SW480 (cell line): ENCODE measurements at regions not wholly inside any gene's neighbourhood (a gene's known extent, or its start where the extent isn't known, plus 50 kb on each side); places are given as distances from the start of the nearest gene placed in this dataset.
A peak's percentile ranks its signal among the peaks of the same experiment; 100 is the strongest.

Source experiments
- DNase-seq: peaks from one replicate; pipeline ENCODE4 v3.0.0-alpha.2; 2016; ENCODE audit warnings: low spot score

GRCh38 chr16:51430716-51431369 lies 279.8 kb upstream of the SALL1 start:
- DNase-seq = no peak

- DNase-seq = no peak
These were observed 278.0 kb upstream of the SALL1 start for GRCh38 chr16:51429041-51429440.

GRCh38 chr16:51427085-51427484 lies 276.0 kb upstream of the SALL1 start:
- no peak for DNase-seq

DNA sequence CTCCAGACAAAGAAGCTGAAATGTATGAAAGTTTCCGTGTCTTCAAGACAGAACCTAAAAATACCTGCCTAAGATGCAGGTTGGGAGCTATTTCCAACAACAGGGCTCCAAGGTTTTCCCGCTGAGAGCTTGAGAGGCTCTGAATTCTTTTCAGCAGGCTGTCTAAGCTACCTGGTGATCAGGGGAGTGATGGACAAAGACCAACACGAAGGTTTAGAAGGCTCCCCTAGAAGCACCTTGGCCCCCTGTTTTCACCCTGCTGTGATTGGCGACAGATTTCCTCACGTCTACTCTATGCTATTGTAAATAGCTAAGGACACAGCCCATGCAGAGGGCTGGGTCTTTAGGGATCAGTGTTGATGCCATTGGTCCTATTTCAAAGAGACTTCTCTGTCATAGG lies 275.2 kb upstream of the SALL1 start:
- DNase-seq = no peak

DNA sequence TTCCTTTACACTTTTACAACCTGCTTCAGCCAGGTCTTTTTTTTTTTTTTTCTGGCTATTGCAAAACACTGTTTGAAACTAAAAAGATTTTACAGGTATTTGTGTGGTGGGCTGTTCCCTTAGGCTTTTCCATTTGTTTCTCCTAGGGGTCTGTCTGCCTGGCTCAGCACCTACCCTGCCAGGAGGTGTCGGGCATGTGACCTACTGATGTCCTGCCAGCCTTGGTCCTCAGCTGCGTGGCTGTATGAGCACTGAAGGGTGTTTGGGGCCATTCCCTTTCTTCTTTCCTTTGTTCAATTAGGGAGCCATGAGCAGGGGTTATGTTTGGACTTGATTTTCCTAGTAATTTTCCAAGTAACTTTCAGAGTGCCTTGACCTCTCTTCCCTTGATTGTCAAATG lies 269.2 kb upstream of the SALL1 start:
- no peak for DNase-seq

- no peak for DNase-seq
These were observed 268.7 kb upstream of the SALL1 start for GRCh38 chr16:51419768-51420167.

DNA sequence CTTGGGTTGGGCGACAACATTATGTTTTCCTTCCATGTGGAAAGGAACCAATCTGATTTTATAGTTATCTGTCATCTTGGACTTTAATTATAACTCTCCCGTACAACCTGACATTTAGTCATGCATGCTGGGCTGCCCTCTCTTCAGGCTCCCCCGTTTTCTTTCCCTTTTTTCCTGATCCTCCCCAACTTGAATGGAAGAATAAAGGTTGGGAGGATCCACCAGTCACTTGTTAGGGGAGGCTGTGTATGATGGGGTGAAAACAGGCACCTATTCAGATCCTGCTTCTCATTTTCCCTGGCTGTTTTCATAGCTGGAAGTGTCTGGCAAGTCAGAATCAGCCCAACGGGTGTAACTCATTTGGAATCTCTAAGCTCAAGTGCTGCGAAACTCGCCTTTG lies 267.2 kb upstream of the SALL1 start:
- no peak for DNase-seq

DNA sequence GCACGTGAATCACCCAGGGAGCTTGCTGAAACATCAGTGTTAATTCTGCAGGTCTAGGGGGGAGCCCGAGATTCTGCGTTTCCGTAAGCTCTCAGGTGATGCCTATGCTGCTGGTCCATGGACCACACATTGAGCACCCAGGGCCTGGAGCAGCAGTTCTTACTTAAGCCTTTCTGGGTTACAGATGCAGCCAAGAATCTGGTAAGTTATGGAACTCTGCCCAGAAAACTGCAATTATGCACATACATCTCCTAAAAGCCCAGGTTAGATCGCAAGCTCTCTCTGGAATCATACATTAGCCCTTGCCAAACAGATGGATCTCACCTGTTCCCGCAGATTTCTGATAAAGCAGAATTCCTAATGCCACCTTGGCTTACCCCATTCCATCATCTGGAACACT lies 265.9 kb upstream of the SALL1 start:
- no peak for DNase-seq

GRCh38 chr16:51410125-51410524 lies 259.1 kb upstream of the SALL1 start:
- no peak for DNase-seq

GRCh38 chr16:51409001-51409675 lies 258.1 kb upstream of the SALL1 start:
- peak; percentile 22 for DNase-seq

- peak; percentile 87 for DNase-seq
These were observed 257.3 kb upstream of the SALL1 start for GRCh38 chr16:51408357-51408756.

- DNase-seq = peak; percentile 37
These were observed 256.9 kb upstream of the SALL1 start for GRCh38 chr16:51407921-51408320.

- peak; percentile 83 for DNase-seq
These were observed 256.1 kb upstream of the SALL1 start for GRCh38 chr16:51407199-51407598.

DNA sequence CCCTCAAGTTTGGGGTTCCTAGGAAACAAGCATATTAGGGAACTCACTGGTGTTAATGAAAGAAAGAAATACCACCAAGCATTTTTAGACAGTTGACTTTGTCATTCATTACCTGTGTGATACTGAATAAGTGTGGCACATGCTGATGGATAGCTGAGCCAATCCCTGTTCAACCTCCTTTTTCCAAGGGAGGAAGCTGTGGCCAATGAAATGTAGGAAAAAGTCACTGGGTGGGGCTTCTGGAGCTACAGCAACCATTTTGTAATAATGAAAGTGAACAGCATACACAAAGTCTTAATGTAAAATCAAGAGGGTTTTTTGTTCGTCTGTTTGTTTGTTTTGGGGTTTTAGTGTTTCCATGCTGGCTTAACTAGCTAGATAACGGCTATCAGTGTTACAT lies 254.3 kb upstream of the SALL1 start:
- DNase-seq = no peak

DNA sequence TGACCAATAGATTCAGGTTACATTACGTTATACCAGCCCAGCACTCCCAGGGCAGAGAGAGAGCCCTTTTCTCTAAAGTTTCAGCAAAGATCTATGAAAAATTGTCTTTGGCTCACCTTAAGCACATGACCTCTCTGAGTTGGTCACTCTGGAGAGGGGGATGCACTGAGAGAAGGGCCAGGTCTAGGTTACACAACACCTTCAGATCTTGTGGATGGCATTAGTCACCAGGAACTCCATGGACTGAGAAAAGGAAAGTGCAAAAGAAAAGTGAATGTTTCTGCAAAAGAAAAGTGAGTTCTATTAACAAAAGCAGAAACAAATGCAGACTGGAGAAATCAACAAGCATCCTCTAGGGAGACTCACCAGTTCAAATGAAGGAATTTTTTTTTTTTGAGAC lies 253.3 kb upstream of the SALL1 start:
- no peak for DNase-seq

GRCh38 chr16:51402785-51403184 lies 251.7 kb upstream of the SALL1 start:
- DNase-seq = no peak

- no peak for DNase-seq
These were observed 251.2 kb upstream of the SALL1 start for GRCh38 chr16:51402298-51402697.

GRCh38 chr16:51401673-51402072 lies 250.6 kb upstream of the SALL1 start:
- no peak for DNase-seq

DNA sequence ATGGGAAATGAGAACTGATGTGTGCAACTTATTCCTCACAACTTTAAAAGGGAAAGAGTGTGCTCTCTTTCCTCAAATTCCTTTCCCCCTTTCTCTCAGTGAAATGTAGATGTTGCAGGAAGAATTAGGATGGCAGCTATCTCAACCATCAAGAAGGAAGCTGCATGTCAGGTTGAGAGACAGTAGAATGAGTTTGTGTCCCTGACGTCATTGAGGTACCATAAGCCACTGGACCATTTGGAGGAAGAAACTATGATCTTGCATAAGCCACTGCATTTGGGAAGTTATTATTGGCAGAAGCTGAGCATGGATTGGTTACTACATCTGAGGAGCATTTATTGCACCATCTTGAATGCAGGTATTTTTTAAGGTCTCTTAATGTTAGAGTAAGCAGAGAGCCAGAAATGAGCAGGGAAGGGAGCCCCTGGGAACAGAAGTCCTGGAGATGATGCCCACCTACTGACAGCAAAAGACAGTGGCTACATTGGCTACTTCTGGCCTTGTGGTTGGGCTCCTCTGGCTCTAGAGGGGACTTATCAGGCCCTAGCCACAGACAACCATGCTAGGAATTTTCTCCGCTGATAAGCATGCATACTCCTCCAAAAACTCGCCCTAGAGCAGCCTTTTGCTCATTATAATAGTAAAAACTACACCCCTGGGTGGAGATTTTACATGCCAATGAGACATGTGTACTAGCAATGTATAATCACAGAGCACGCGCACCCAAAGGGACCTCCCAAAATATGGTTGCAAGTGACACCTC lies 249.0 kb upstream of the SALL1 start:
- DNase-seq = no peak

GRCh38 chr16:51394421-51394820 lies 243.4 kb upstream of the SALL1 start:
- DNase-seq = no peak

DNA sequence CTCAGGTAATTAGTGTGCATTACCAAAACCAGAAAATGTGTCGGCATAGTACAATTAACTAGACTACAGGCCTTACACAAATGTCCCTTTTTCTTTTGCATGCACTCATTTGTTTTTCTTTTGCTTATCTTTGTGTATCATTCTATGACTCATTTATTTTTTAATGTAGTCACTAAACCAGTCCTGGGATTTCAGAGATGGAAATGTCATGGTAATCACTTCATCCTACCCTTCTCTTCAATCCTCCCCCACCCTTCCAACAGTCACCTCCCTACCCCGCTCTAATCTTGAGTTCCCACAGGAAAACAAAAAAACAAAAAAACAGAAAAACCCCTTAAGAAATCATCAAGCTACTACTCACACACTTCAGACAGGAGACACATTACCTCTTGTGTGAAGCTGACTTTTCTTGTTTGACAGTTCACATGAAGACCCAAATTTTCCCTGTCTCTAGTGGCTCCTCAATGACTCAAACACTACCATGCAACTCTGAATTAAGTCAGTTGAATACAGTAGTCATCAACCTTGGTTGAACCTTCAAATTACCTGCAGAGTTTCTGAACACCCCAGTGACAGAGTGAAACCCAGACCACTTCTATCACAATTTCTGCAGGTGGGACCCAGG lies 242.4 kb upstream of the SALL1 start:
- DNase-seq = no peak

DNA sequence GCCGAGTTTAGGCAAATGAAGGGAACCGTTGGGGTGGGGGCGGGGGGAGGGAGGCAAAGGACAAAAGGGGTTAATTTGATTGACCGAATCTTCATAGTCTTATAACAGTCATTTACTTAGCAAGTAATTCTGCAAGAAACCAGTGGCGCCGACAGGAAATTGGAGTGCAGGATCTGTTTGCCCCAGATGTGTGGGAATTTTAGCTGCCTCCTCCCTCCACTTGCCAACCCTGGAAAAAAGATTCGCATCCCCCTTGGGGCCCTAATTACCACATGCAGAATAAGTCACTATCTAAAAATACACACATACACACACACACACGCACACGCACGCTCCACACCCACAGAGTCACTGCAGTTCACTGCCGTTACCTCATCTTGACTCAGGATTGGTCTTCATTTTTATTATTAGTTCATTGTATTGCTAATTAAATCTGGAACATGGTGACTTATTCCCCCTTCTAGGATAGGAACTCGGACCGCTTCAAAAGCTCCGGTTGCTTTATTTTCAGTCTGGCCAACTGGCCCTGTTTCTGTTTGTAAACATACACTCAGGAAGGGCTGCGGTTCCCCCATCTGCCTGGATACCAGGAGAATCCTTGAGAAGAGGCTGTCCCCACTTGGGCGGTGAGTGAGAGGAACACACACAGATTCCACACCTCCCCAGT lies 241.6 kb upstream of the SALL1 start:
- DNase-seq = no peak
